DOHH2 (cell line): ENCODE measurements at regions not wholly inside any gene's neighbourhood (a gene's known extent, or its start where the extent isn't known, plus 50 kb on each side); places are given as distances from the start of the nearest gene placed in this dataset.

Source experiments
- CTCF ChIP-seq: fragments of 200-600 bp; sonication (generic); IDR thresholded peaks from one replicate; pipeline ENCODE4 v1.5.1; 2014; ENCODE audit warnings: antibody characterized with exemption, mild to moderate bottlenecking, low read depth, low read length; ENCODE audit not compliant: poor library complexity, severe bottlenecking
- EZH2phosphoT487 ChIP-seq: fragments of 200-600 bp; sonication (generic); IDR thresholded peaks from 2 replicates; pipeline ENCODE4 v1.6.1; 2017; ENCODE audit warnings: borderline replicate concordance, mild to moderate bottlenecking, antibody characterized with exemption, low read length, moderate library complexity, mixed read lengths

- TF ChIP-seq EZH2phosphoT487 (no peak), CTCF (no peak)
Measured at GRCh38 chr16:48105456-48105855, 50.3 kb downstream of the ABCC12 start.
